PC-9 (cell line): ENCODE measurements at regions not wholly inside any gene's neighbourhood (a gene's known extent, or its start where the extent isn't known, plus 50 kb on each side); places are given as distances from the start of the nearest gene placed in this dataset.

Experiments
- BruUV-seq: library from RNA; stranded (reverse); fragments of 400-500 nt; replicated peaks from 2 replicates; lab custom pipeline; 2021; lab: Mats Ljungman, UMichigan
- CTCF ChIA-PET: fragments of 300-600 bp; sonication (Branson Sonifier 250); formaldehyde crosslinking; loops from one replicate; lab custom pipeline; 2022; ENCODE audit warnings: antibody characterized with exemption; lab: Charles Lee
- POLR2A ChIA-PET: fragments of 300-600 bp; sonication (Branson Sonifier 250); formaldehyde crosslinking; loops from one replicate; lab custom pipeline; 2022; ENCODE audit warnings: antibody characterized with exemption; ENCODE audit not compliant: unreplicated experiment; lab: Charles Lee
- DNase-seq, 2 experiments: peaks; one replicate each; pipeline versions ENCODE4 v3.0.0 to v3.0.0-alpha.2; 2015 to 2022; ENCODE audit warnings: mixed read lengths in 1 of 2
- H2AFZ ChIP-seq: fragments of 200-600 bp; sonication (generic); 2 replicates; pipeline ENCODE4 v1.8.1; 2017; ENCODE audit warnings: antibody characterized with exemption
- H3F3A ChIP-seq: fragments of 200-600 bp; sonication (generic); 2 replicates; pipeline ENCODE4 v1.8.1; 2017; ENCODE audit warnings: antibody characterized with exemption, mild to moderate bottlenecking, low read depth; ENCODE audit not compliant: insufficient read depth
- H3K27ac ChIP-seq: fragments of 200-600 bp; sonication (generic); 2 replicates; pipeline ENCODE4 v1.6.1; 2016; ENCODE audit warnings: mixed run types
- H3K27me3 ChIP-seq: fragments of 200-600 bp; sonication (generic); 2 replicates; pipeline ENCODE4 v1.6.1; 2016; ENCODE audit warnings: low read depth, mixed run types; ENCODE audit not compliant: insufficient read depth
- H3K36me3 ChIP-seq: fragments of 200-600 bp; sonication (generic); 2 replicates; pipeline ENCODE4 v1.6.1; 2016; ENCODE audit warnings: low read depth, mixed run types
- H3K4me1 ChIP-seq: fragments of 200-600 bp; sonication (generic); replicated peaks from 2 replicates; pipeline ENCODE4 v1.6.1; 2016; ENCODE audit warnings: mixed run types; ENCODE audit not compliant: insufficient read depth
- H3K4me2 ChIP-seq: fragments of 200-600 bp; sonication (generic); 2 replicates; pipeline ENCODE4 v1.6.1; 2017; ENCODE audit warnings: mixed run types
- H3K4me3 ChIP-seq: fragments of 200-600 bp; sonication (generic); 2 replicates; pipeline ENCODE4 v1.6.1; 2016; ENCODE audit warnings: mixed run types
- H3K79me2 ChIP-seq: fragments of 200-600 bp; sonication (generic); 2 replicates; pipeline ENCODE4 v1.6.1; 2017; ENCODE audit warnings: low read depth, mixed run types
- H3K9me2 ChIP-seq: fragments of 200-600 bp; sonication (generic); 2 replicates; pipeline ENCODE4 v1.8.1; 2017; ENCODE audit warnings: mild to moderate bottlenecking; ENCODE audit not compliant: insufficient read depth
- H3K9me3 ChIP-seq: fragments of 200-600 bp; sonication (generic); 2 replicates; pipeline ENCODE4 v1.8.1; 2016; ENCODE audit warnings: low read depth; ENCODE audit not compliant: insufficient read depth
- H4K20me1 ChIP-seq: fragments of 200-600 bp; sonication (generic); 2 replicates; pipeline ENCODE4 v1.8.1; 2017; ENCODE audit not compliant: insufficient read depth
- CTCF ChIP-seq: fragments of 200-600 bp; sonication (generic); conservative IDR thresholded peaks from 2 replicates; pipeline ENCODE4 v1.6.1; 2017; ENCODE audit warnings: mixed run types, antibody characterized with exemption, mild to moderate bottlenecking, moderate library complexity
- EZH2 ChIP-seq: fragments of 200-600 bp; sonication (generic); IDR thresholded peaks from 2 replicates; pipeline ENCODE4 v1.8.0; 2017; ENCODE audit warnings: antibody characterized with exemption, low read depth
- intact Hi-C: fragments of 100-400 bp; cut with micrococcal nuclease; formaldehyde crosslinking; loops from one replicate; pipeline ENCODE4 v1.10.0; 2022; ENCODE audit not compliant: unreplicated experiment

GRCh38 chr14:95442016-95442632, 74.3 kb downstream of the SYNE3 start:
- Histone ChIP-seq H3K27ac (no peak overlapping the region), H2AFZ (no peak overlapping the region), H3K9me3 (no peaks in the 10 kb centered on the region), H3K27me3 (no peaks in the 10 kb centered on the region), H3K79me2 (no peaks in the 10 kb centered on the region), H3K4me1 (no peaks in the 10 kb centered on the region), H3K9me2 (no peaks in the 10 kb centered on the region), H3K4me2 (no peak overlapping the region), H3F3A (no peaks in the 10 kb centered on the region), H3K36me3 (no peaks in the 10 kb centered on the region), H4K20me1 (no peaks in the 10 kb centered on the region), H3K4me3 (no peak overlapping the region)
- no TSS peak for BruUV-seq
- CTCF ChIA-PET = no interaction called here
- DNase-seq = no peak
- intact Hi-C loops = loop anchor here (1.0 kb wide), 1 partner anchor 85 kb away; no protein-coding TSS in a partner anchor
- POLR2A ChIA-PET = no interaction called here
- no peak for TF ChIP-seq CTCF
- no peak for TF ChIP-seq EZH2

- no peaks in the 10 kb centered on the region for H3K9me2 ChIP-seq
- H3F3A ChIP-seq = no peaks in the 10 kb centered on the region
- ChIA-PET POLR2A (no interaction called here), CTCF (no interaction called here)
- H3K4me3 ChIP-seq = no peak overlapping the region
- BruUV-seq = no TSS peak
- TF ChIP-seq CTCF (no peak), EZH2 (no peak)
- no peaks in the 10 kb centered on the region for H3K9me3 ChIP-seq
- H3K36me3 ChIP-seq = no peaks in the 10 kb centered on the region
- H3K4me2 ChIP-seq = no peak overlapping the region
- H3K4me1 ChIP-seq = no peaks in the 10 kb centered on the region
- H3K79me2 ChIP-seq = no peaks in the 10 kb centered on the region
- H4K20me1 ChIP-seq = no peaks in the 10 kb centered on the region
- no peak for DNase-seq
- H3K27ac ChIP-seq = no peak overlapping the region
- no peaks in the 10 kb centered on the region for H3K27me3 ChIP-seq
- H2AFZ ChIP-seq = no peak overlapping the region
- intact Hi-C loops = no loop called here
Observed at GRCh38 chr14:95440951-95441350, 75.5 kb downstream of the SYNE3 start.

GRCh38 chr14:95440496-95440895, 76.0 kb downstream of the SYNE3 start:
- Histone ChIP-seq H3K4me1 (no peaks in the 10 kb centered on the region), H3K9me3 (no peaks in the 10 kb centered on the region), H2AFZ (no peak overlapping the region), H3K27ac (no peak overlapping the region), H3K27me3 (no peaks in the 10 kb centered on the region), H3F3A (no peaks in the 10 kb centered on the region), H4K20me1 (no peaks in the 10 kb centered on the region), H3K79me2 (no peaks in the 10 kb centered on the region), H3K9me2 (no peaks in the 10 kb centered on the region), H3K4me3 (no peak overlapping the region), H3K36me3 (no peaks in the 10 kb centered on the region), H3K4me2 (no peak overlapping the region)
- TF ChIP-seq CTCF (no peak), EZH2 (no peak)
- ChIA-PET POLR2A (no interaction called here), CTCF (no interaction called here)
- intact Hi-C loops = no loop called here
- BruUV-seq = no TSS peak
- no peak for DNase-seq
